GM12865 (cell line): ENCODE measurements at regions not wholly inside any gene's neighbourhood (a gene's known extent, or its start where the extent isn't known, plus 50 kb on each side); places are given as distances from the start of the nearest gene placed in this dataset.

Experiments used
- DNase-seq: peaks from one replicate; pipeline ENCODE4 v3.0.0; 2010; ENCODE audit warnings: low read depth
- H3K4me3 ChIP-seq: 2 replicates; pipeline ENCODE4 v1.5.1; 2011; ENCODE audit warnings: mild to moderate bottlenecking, low read depth, low read length, control low read depth
- CTCF ChIP-seq: IDR thresholded peaks from 2 replicates; pipeline ENCODE4 v1.5.1; 2011; ENCODE audit warnings: low read length, control low read depth, low read depth, inconsistent platforms; ENCODE audit not compliant: insufficient read depth; ENCODE audit errors: missing control alignments

- no peak for DNase-seq
- H3K4me3 ChIP-seq, result no peak overlapping the region
- no peak for TF ChIP-seq CTCF
Observed at GRCh38 chr5:142397178-142397577, 72.4 kb upstream of the SPRY4 start.

DNA sequence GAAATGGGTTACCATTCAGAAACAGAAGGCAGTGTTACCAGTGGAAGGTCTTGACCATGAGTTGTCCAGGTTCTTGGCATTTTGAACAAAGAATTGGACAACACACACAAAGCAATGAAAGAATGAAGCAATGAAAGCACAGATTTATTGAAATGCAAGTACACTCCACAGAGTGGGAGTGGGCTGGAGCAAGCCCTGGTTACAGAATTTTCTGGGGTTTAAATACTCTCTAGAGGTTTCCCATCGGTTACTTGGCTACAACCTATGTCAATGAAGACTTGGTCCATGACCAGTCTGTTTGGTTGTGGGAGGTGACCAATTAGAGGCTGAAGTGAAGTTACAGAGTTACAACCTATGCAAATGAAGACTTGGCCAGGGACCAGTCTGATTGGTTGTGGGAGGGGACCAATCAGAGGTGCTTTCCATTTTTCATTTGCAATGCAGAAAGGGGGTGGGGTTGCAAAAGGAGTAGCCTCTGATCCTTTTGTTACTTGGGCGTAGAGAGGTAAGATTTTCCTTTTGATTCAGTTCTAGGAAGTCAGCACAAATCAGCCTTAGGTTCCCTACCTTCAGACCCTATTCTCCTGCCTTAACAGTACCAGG lies 71.7 kb upstream of the SPRY4 start:
- no peak for TF ChIP-seq CTCF
- no peak overlapping the region for H3K4me3 ChIP-seq
- no peak for DNase-seq

- DNase-seq, result no peak
- no peak for TF ChIP-seq CTCF
- H3K4me3 ChIP-seq, result no peak overlapping the region
Observed at GRCh38 chr5:142395334-142395733, 70.5 kb upstream of the SPRY4 start.

GRCh38 chr5:142391058-142391845 lies 66.4 kb upstream of the SPRY4 start:
- no peak overlapping the region for H3K4me3 ChIP-seq
- no peak for DNase-seq
- TF ChIP-seq CTCF, result no peak

- no peak overlapping the region for H3K4me3 ChIP-seq
- no peak for TF ChIP-seq CTCF
- DNase-seq, result no peak
Observed at GRCh38 chr5:142390334-142390733, 65.5 kb upstream of the SPRY4 start.

DNA sequence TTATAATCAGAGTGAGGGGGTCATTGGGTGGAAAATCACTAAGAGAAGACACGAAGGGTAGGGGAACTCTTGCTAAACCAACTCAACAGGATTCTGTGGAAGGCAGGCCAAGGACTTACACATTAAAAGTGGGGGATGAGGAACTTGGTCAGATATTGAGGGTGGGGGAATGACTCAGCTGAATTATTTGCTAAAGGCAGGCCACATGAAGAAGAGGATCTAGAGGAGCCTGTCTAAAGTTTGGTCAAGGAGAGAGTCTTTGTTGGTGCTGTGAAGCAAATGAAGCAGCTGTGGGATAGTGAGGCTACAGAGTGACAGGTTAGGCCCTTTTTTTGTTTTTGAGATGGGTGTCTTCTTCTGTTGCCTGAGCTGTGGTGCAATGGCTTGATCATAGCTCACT lies 63.9 kb upstream of the SPRY4 start:
- H3K4me3 ChIP-seq, result no peak overlapping the region
- no peak for TF ChIP-seq CTCF
- no peak for DNase-seq
